ENCODE measurements at regions not wholly inside any gene's neighbourhood (a gene's known extent, or its start where the extent isn't known, plus 50 kb on each side); places are given as distances from the start of the nearest gene placed in this dataset.

GRCh38 chr9:16321461-16322119, 548.9 kb downstream of the BNC2 start:
- Histone ChIP-seq H3K27ac (ENCODE audit: low read depth, low read length) (no peak overlapping the region), H3K9me3 (ENCODE audit: control insufficient read depth in 1 of 2, low read length in 2 of 2) (no peaks in the 10 kb centered on the region), H3K27me3 (ENCODE audit: insufficient read depth, low read length) (no peaks in the 10 kb centered on the region), H3K4me1 (ENCODE audit: insufficient read depth, low read length) (no peaks in the 10 kb centered on the region), H3K36me3 (ENCODE audit: insufficient read depth, low read length) (no peaks in the 10 kb centered on the region), H3K4me3 (ENCODE audit: low read length in 2 of 2) (no peak overlapping the region)
- H3K27me3 Mint-ChIP-seq = no peaks in the 10 kb centered on the region
- ChIA-PET CTCF (ENCODE audit: partially characterized antibody) (no interaction called here), POLR2A (ENCODE audit: partially characterized antibody) (no interaction called here)
- no peak overlapping the region for H3K4me3 Mint-ChIP-seq
- no peak overlapping the region for H3K27ac Mint-ChIP-seq
- no peaks in the 10 kb centered on the region for H3K36me3 Mint-ChIP-seq
- no peak for DNase-seq
- no peaks in the 10 kb centered on the region for H3K4me1 Mint-ChIP-seq
- intact Hi-C loops (cut with micrococcal nuclease) = no loop called here
- peaks cover 0 to 3% (median 0%) of the 10 kb centered on the region in 8 donors for H3K9me3 Mint-ChIP-seq

GRCh38 chr9:16322849-16323248, 547.6 kb downstream of the BNC2 start:
- Mint-ChIP-seq H3K4me1 (no peaks in the 10 kb centered on the region), H3K4me3 (no peak overlapping the region), H3K27me3 (no peaks in the 10 kb centered on the region), H3K9me3 (peaks cover 0 to 4% (median 0%) of the 10 kb centered on the region in 8 donors), H3K27ac (no peak overlapping the region), H3K36me3 (no peaks in the 10 kb centered on the region)
- Histone ChIP-seq H3K27ac (ENCODE audit: low read depth, low read length) (no peak overlapping the region), H3K36me3 (ENCODE audit: insufficient read depth, low read length) (no peaks in the 10 kb centered on the region), H3K9me3 (ENCODE audit: control insufficient read depth in 1 of 2, low read length in 2 of 2) (no peaks in the 10 kb centered on the region), H3K4me1 (ENCODE audit: insufficient read depth, low read length) (no peaks in the 10 kb centered on the region), H3K4me3 (ENCODE audit: low read length in 2 of 2) (no peak overlapping the region), H3K27me3 (ENCODE audit: insufficient read depth, low read length) (no peaks in the 10 kb centered on the region)
- ChIA-PET POLR2A (ENCODE audit: partially characterized antibody) (no interaction called here), CTCF (ENCODE audit: partially characterized antibody) (no interaction called here)
- intact Hi-C loops (cut with micrococcal nuclease) = no loop called here
- DNase-seq = no peak

GRCh38 chr9:16325966-16326365, 544.5 kb downstream of the BNC2 start:
- Histone ChIP-seq H3K27ac (ENCODE audit: low read depth, low read length) (no peak overlapping the region), H3K4me3 (ENCODE audit: low read length in 2 of 2) (no peak overlapping the region), H3K27me3 (ENCODE audit: insufficient read depth, low read length) (no peaks in the 10 kb centered on the region), H3K4me1 (ENCODE audit: insufficient read depth, low read length) (no peaks in the 10 kb centered on the region), H3K36me3 (ENCODE audit: insufficient read depth, low read length) (no peaks in the 10 kb centered on the region), H3K9me3 (ENCODE audit: control insufficient read depth in 1 of 2, low read length in 2 of 2) (no peaks in the 10 kb centered on the region)
- intact Hi-C loops (cut with micrococcal nuclease) = no loop called here
- Mint-ChIP-seq H3K27me3 (no peaks in the 10 kb centered on the region), H3K4me3 (no peak overlapping the region), H3K36me3 (no peaks in the 10 kb centered on the region), H3K9me3 (peaks cover 0 to 8% (median 0%) of the 10 kb centered on the region in 8 donors), H3K27ac (no peak overlapping the region), H3K4me1 (no peaks in the 10 kb centered on the region)
- DNase-seq = no peak
- ChIA-PET POLR2A (ENCODE audit: partially characterized antibody) (no interaction called here), CTCF (ENCODE audit: partially characterized antibody) (no interaction called here)

DNA sequence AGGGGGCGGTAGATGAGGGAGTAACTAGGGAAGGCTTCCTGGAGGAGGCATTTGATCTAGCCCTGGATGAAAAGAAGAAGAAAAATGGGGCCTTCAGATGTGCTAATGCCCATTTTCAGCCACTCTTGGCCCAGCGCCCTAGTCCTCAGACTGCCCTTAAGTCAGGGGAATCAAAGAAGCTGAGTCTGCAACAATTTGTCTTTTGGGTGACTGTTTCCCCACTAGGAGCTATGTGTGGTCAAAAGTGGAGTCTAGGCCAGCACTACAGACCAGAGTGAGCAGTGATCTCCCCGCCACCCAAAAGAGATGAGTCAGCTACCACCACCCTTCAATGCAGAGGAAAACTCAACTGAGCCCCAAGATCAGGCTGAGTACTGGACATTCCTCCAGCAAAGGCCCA, 542.1 kb downstream of the BNC2 start:
- no peak overlapping the region for H3K27ac ChIP-seq (ENCODE audit: low read depth, low read length)
- ChIA-PET CTCF (ENCODE audit: partially characterized antibody) (interaction anchor here (0.8 to 1.6 kb wide), 2 partner anchors 8 to 10 kb away, joined by 3 read pairs; no protein-coding TSS in a partner anchor), POLR2A (ENCODE audit: partially characterized antibody) (no interaction called here)
- H3K9me3 ChIP-seq (ENCODE audit: control insufficient read depth in 1 of 2, low read length in 2 of 2) = no peaks in the 10 kb centered on the region
- no peak overlapping the region for H3K27ac Mint-ChIP-seq
- no peaks in the 10 kb centered on the region for H3K4me1 ChIP-seq (ENCODE audit: insufficient read depth, low read length)
- H3K27me3 ChIP-seq (ENCODE audit: insufficient read depth, low read length) = no peaks in the 10 kb centered on the region
- no peaks in the 10 kb centered on the region for H3K27me3 Mint-ChIP-seq
- no peaks in the 10 kb centered on the region for H3K36me3 Mint-ChIP-seq
- H3K4me1 Mint-ChIP-seq = no peaks in the 10 kb centered on the region
- no peak for DNase-seq
- H3K4me3 ChIP-seq (ENCODE audit: low read length in 2 of 2) = no peak overlapping the region
- no peak overlapping the region for H3K4me3 Mint-ChIP-seq
- peaks cover 0 to 8% (median 1%) of the 10 kb centered on the region in 8 donors for H3K9me3 Mint-ChIP-seq
- intact Hi-C loops (cut with micrococcal nuclease) = no loop called here
- H3K36me3 ChIP-seq (ENCODE audit: insufficient read depth, low read length) = no peaks in the 10 kb centered on the region

DNA sequence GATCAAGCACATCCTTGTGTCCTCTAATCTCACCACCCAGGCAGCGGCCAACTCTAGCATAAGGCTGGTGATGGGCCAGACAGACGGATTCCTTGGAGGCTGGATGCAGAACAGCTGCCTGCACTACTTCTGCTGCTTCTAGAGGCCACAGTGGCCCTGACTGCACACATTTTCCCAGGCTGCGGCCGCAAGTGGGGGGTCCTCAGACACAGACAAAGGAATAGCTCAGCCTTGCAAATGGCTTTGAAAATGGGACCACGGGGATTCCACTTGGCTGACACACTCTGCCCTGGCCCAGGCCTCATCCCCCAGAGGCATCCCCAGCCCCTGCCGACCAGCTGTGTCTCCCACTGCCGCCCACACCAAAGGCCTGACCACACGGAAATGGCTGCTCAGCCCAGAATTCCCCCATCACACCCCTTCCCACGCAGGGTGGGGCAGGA, 540.8 kb downstream of the BNC2 start:
- Mint-ChIP-seq H3K9me3 (peaks cover 0 to 17% (median 3%) of the 10 kb centered on the region in 8 donors), H3K36me3 (no peaks in the 10 kb centered on the region), H3K4me3 (no peak overlapping the region), H3K27ac (no peak overlapping the region), H3K4me1 (no peaks in the 10 kb centered on the region), H3K27me3 (no peaks in the 10 kb centered on the region)
- intact Hi-C loops (cut with micrococcal nuclease) = no loop called here
- Histone ChIP-seq H3K9me3 (ENCODE audit: control insufficient read depth in 1 of 2, low read length in 2 of 2) (no peaks in the 10 kb centered on the region), H3K4me3 (ENCODE audit: low read length in 2 of 2) (no peak overlapping the region), H3K4me1 (ENCODE audit: insufficient read depth, low read length) (no peaks in the 10 kb centered on the region), H3K27me3 (ENCODE audit: insufficient read depth, low read length) (no peaks in the 10 kb centered on the region), H3K36me3 (ENCODE audit: insufficient read depth, low read length) (no peaks in the 10 kb centered on the region), H3K27ac (ENCODE audit: low read depth, low read length) (no peak overlapping the region)
- CTCF ChIA-PET (ENCODE audit: partially characterized antibody) = interaction anchor here (0.6 kb wide), 1 partner anchor 36 kb away, joined by 3 read pairs; no protein-coding TSS in a partner anchor
- POLR2A ChIA-PET (ENCODE audit: partially characterized antibody) = no interaction called here
- DNase-seq = no peak

DNA sequence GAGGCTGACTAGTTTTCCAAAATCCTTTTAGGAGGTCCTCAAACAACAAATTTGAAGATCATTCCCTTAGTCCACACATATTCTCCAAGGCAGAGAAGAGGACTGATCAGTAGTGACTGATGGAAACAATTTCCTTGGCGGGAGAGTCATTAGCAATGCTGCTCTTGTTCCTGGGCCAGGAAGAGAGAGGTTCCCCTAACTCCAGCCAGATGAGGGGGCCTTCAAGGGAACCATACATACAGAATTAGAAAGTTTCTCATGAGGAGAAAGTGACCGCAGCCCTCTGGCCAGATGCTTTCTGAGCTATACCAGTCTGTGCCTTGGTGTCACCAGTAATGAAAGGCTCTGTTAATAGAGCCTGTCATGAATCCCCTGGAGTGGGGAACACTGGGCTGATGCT, 539.4 kb downstream of the BNC2 start:
- no peak for DNase-seq
- intact Hi-C loops (cut with micrococcal nuclease) = no loop called here
- H3K4me1 ChIP-seq (ENCODE audit: insufficient read depth, low read length) = no peaks in the 10 kb centered on the region
- no peak overlapping the region for H3K4me3 ChIP-seq (ENCODE audit: low read length in 2 of 2)
- no peaks in the 10 kb centered on the region for H3K9me3 ChIP-seq (ENCODE audit: control insufficient read depth in 1 of 2, low read length in 2 of 2)
- Mint-ChIP-seq H3K9me3 (peaks cover 0 to 18% (median 4%) of the 10 kb centered on the region in 8 donors), H3K27ac (no peak overlapping the region), H3K4me3 (no peak overlapping the region), H3K36me3 (no peaks in the 10 kb centered on the region), H3K4me1 (no peaks in the 10 kb centered on the region), H3K27me3 (no peaks in the 10 kb centered on the region)
- H3K27me3 ChIP-seq (ENCODE audit: insufficient read depth, low read length) = no peaks in the 10 kb centered on the region
- ChIA-PET CTCF (ENCODE audit: partially characterized antibody) (no interaction called here), POLR2A (ENCODE audit: partially characterized antibody) (no interaction called here)
- no peaks in the 10 kb centered on the region for H3K36me3 ChIP-seq (ENCODE audit: insufficient read depth, low read length)
- no peak overlapping the region for H3K27ac ChIP-seq (ENCODE audit: low read depth, low read length)

DNA sequence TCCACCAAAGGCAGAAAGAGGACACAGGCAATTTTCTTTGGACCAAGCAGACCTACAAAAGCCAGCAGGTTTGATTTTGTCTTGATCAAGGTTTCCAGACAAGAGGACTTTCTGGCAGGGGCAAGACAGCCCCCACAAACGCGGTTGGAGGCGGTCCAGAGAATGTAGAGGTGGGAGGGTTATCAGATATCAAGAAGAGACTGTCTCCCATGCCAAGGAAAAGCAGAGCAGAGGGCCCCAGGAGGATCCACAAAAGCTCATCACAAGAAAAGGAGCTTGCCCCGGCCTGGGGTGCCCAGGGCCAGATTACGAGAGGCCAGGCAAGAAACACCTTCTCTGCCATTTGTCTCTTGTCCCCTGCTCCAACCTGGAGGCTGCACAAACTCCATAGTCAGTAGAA, 538.9 kb downstream of the BNC2 start:
- no peaks in the 10 kb centered on the region for H3K4me1 Mint-ChIP-seq
- H3K27me3 Mint-ChIP-seq = no peaks in the 10 kb centered on the region
- intact Hi-C loops (cut with micrococcal nuclease) = no loop called here
- Histone ChIP-seq H3K9me3 (ENCODE audit: control insufficient read depth in 1 of 2, low read length in 2 of 2) (no peaks in the 10 kb centered on the region), H3K36me3 (ENCODE audit: insufficient read depth, low read length) (no peaks in the 10 kb centered on the region), H3K4me1 (ENCODE audit: insufficient read depth, low read length) (no peaks in the 10 kb centered on the region), H3K4me3 (ENCODE audit: low read length in 2 of 2) (no peak overlapping the region), H3K27ac (ENCODE audit: low read depth, low read length) (no peak overlapping the region), H3K27me3 (ENCODE audit: insufficient read depth, low read length) (no peaks in the 10 kb centered on the region)
- peaks cover 0 to 18% (median 5%) of the 10 kb centered on the region in 8 donors for H3K9me3 Mint-ChIP-seq
- POLR2A ChIA-PET (ENCODE audit: partially characterized antibody) = no interaction called here
- no peak overlapping the region for H3K27ac Mint-ChIP-seq
- H3K36me3 Mint-ChIP-seq = no peaks in the 10 kb centered on the region
- DNase-seq = no peak
- CTCF ChIA-PET (ENCODE audit: partially characterized antibody) = no interaction called here
- H3K4me3 Mint-ChIP-seq = no peak overlapping the region

GRCh38 chr9:16333691-16334090, 536.8 kb downstream of the BNC2 start:
- Histone ChIP-seq H3K4me1 (ENCODE audit: insufficient read depth, low read length) (no peaks in the 10 kb centered on the region), H3K36me3 (ENCODE audit: insufficient read depth, low read length) (no peaks in the 10 kb centered on the region), H3K9me3 (ENCODE audit: control insufficient read depth in 1 of 2, low read length in 2 of 2) (no peaks in the 10 kb centered on the region), H3K27me3 (ENCODE audit: insufficient read depth, low read length) (no peaks in the 10 kb centered on the region), H3K4me3 (ENCODE audit: low read length in 2 of 2) (no peak overlapping the region), H3K27ac (ENCODE audit: low read depth, low read length) (no peak overlapping the region)
- H3K4me1 Mint-ChIP-seq = no peaks in the 10 kb centered on the region
- H3K9me3 Mint-ChIP-seq = peaks cover 0 to 18% (median 7%) of the 10 kb centered on the region in 8 donors
- intact Hi-C loops (cut with micrococcal nuclease) = no loop called here
- DNase-seq = no peak
- no peaks in the 10 kb centered on the region for H3K36me3 Mint-ChIP-seq
- no peak overlapping the region for H3K27ac Mint-ChIP-seq
- H3K27me3 Mint-ChIP-seq = no peaks in the 10 kb centered on the region
- CTCF ChIA-PET (ENCODE audit: partially characterized antibody) = no interaction called here
- POLR2A ChIA-PET (ENCODE audit: partially characterized antibody) = no interaction called here
- no peak overlapping the region for H3K4me3 Mint-ChIP-seq
